Right ventricle myocardium inferior (tissue), 1 donor: ENCODE measurements at regions not wholly inside any gene's neighbourhood (a gene's known extent, or its start where the extent isn't known, plus 50 kb on each side); places are given as distances from the start of the nearest gene placed in this dataset.

Source experiments
- ATAC-seq: fragments of 200-7000 bp; cut with Tn5 transposase; one replicate; pipeline ENCODE4 v1.9.1; 2020; ENCODE audit warnings: mild to moderate bottlenecking, moderate library complexity
- DNase-seq: peaks from one replicate; pipeline ENCODE4 v3.0.0; 2021; ENCODE audit errors: missing footprints
- intact Hi-C: fragments of 100-400 bp; cut with DNase I; formaldehyde crosslinking; loops from one replicate; pipeline ENCODE4 v1.11.0; 2022
- donor health status: DM: no; HTN: yes; CAD: no; lungs with severe emphysema.

- ATAC-seq (no peak), DNase-seq (no peak)
- intact Hi-C loops, result no loop called here
Measured at GRCh38 chr18:29218091-29218490, 1041.2 kb upstream of the CDH2 start.

GRCh38 chr18:29217124-29217915 is 1040.4 kb upstream of the CDH2 start:
- ATAC-seq (no peak), DNase-seq (no peak)

GRCh38 chr18:29198834-29199233 is 1021.9 kb upstream of the CDH2 start:
- DNase-seq, result no peak
- intact Hi-C loops, result no loop called here
- ATAC-seq, result no peak

More at GRCh38 chr18:29217124-29217915, 1040.4 kb upstream of the CDH2 start:
- intact Hi-C loops, result no loop called here

GRCh38 chr18:29196307-29196706 is 1019.4 kb upstream of the CDH2 start:
- intact Hi-C loops, result no loop called here
- DNase-seq, result no peak
- no peak for ATAC-seq

GRCh38 chr18:29191263-29191662 is 1014.3 kb upstream of the CDH2 start:
- intact Hi-C loops, result no loop called here
- no peak for DNase-seq
- no peak for ATAC-seq

GRCh38 chr18:29188760-29189159 is 1011.8 kb upstream of the CDH2 start:
- DNase-seq (no peak), ATAC-seq (no peak)
- intact Hi-C loops, result no loop called here

GRCh38 chr18:29185801-29186200 is 1008.9 kb upstream of the CDH2 start:
- DNase-seq, result no peak
- ATAC-seq, result no peak
- intact Hi-C loops, result no loop called here

GRCh38 chr18:29184654-29185053 is 1007.7 kb upstream of the CDH2 start:
- ATAC-seq (no peak), DNase-seq (no peak)
- intact Hi-C loops, result no loop called here

- DNase-seq (no peak), ATAC-seq (peak; percentile 90)
- intact Hi-C loops, result no loop called here
Measured at GRCh38 chr18:29181151-29181901, 1004.4 kb upstream of the CDH2 start.

GRCh38 chr18:29176681-29177080 is 999.8 kb upstream of the CDH2 start:
- no peak for DNase-seq
- ATAC-seq, result no peak
- intact Hi-C loops, result no loop called here

- no peak for ATAC-seq
- intact Hi-C loops, result no loop called here
Measured at GRCh38 chr18:29174891-29175290, 998.0 kb upstream of the CDH2 start.

GRCh38 chr18:29172756-29173067 is 995.8 kb upstream of the CDH2 start:
- ATAC-seq, result no peak
- no peak for DNase-seq
- intact Hi-C loops, result no loop called here

More at GRCh38 chr18:29174891-29175290, 998.0 kb upstream of the CDH2 start:
- DNase-seq, result no peak

GRCh38 chr18:29171892-29172755 is 995.2 kb upstream of the CDH2 start:
- intact Hi-C loops, result no loop called here
- no peak for ATAC-seq
- no peak for DNase-seq

GRCh38 chr18:29169599-29169998 is 992.7 kb upstream of the CDH2 start:
- ATAC-seq, result no peak
- intact Hi-C loops, result no loop called here
- no peak for DNase-seq

GRCh38 chr18:29164993-29165599 is 988.2 kb upstream of the CDH2 start:
- intact Hi-C loops, result no loop called here
- DNase-seq (no peak), ATAC-seq (no peak)

- no peak for ATAC-seq
Measured at GRCh38 chr18:29164020-29164706, 987.2 kb upstream of the CDH2 start.

GRCh38 chr18:29163596-29163995 is 986.7 kb upstream of the CDH2 start:
- no peak for DNase-seq
- ATAC-seq, result no peak
- intact Hi-C loops, result no loop called here

More at GRCh38 chr18:29164020-29164706, 987.2 kb upstream of the CDH2 start:
- DNase-seq, result no peak
- intact Hi-C loops, result no loop called here

- ATAC-seq, result no peak
- DNase-seq, result no peak
- intact Hi-C loops, result no loop called here
Measured at GRCh38 chr18:29161429-29161828, 984.5 kb upstream of the CDH2 start.

GRCh38 chr18:29160170-29160569 is 983.2 kb upstream of the CDH2 start:
- no peak for ATAC-seq
- intact Hi-C loops, result no loop called here
- DNase-seq, result no peak
